H1 (cell line): ENCODE measurements at regions not wholly inside any gene's neighbourhood (a gene's known extent, or its start where the extent isn't known, plus 50 kb on each side); places are given as distances from the start of the nearest gene placed in this dataset.

Source experiments
- KDM5A ChIP-seq: fragments of 200-600 bp; IDR thresholded peaks from 2 replicates; pipeline ENCODE4 v1.7.1; 2012; ENCODE audit warnings: mild to moderate bottlenecking, low read length, inconsistent platforms, mixed read lengths
- POU5F1 ChIP-seq: IDR thresholded peaks from 2 replicates; pipeline ENCODE4 v1.6.1; 2011; ENCODE audit warnings: low read depth, mild to moderate bottlenecking, low read length, moderate library complexity
- TCF12 ChIP-seq: IDR thresholded peaks from 2 replicates; pipeline ENCODE4 v1.6.1; 2011; ENCODE audit warnings: low read depth, mild to moderate bottlenecking, low read length

- TF ChIP-seq KDM5A = peak; percentile 24; the same call in 1 of the 2 replicates
- TF ChIP-seq POU5F1 = no peak
- TF ChIP-seq TCF12 = no peak
Measured at GRCh38 chr11:97617031-97617430, 1227.2 kb downstream of the JRKL start (continued).
